K562 (cell line): ENCODE measurements at regions not wholly inside any gene's neighbourhood (a gene's known extent, or its start where the extent isn't known, plus 50 kb on each side); places are given as distances from the start of the nearest gene placed in this dataset.

Experiments used
- TF ChIP-seq, protein P1 (sequence below): fragments of 450-650 bp; IDR thresholded peaks from 2 replicates; pipeline ENCODE4 v1.6.1; 2016
- TF ChIP-seq, protein P2 (sequence below), 3 experiments: IDR thresholded peaks in 2 of 3; conservative IDR thresholded peaks in 1 of 3; 2 replicates each; pipeline ENCODE4 v1.5.1; 2011 to 2012; ENCODE audit warnings: low read length in 3 of 3, mild to moderate bottlenecking in 3 of 3, control low read depth in 2 of 3, improper control_type of control experiment in 1 of 3, inconsistent platforms in 1 of 3, low read depth in 1 of 3, mixed read lengths in 1 of 3, moderate library complexity in 1 of 3; ENCODE audit not compliant: insufficient read depth in 2 of 3

DNA sequence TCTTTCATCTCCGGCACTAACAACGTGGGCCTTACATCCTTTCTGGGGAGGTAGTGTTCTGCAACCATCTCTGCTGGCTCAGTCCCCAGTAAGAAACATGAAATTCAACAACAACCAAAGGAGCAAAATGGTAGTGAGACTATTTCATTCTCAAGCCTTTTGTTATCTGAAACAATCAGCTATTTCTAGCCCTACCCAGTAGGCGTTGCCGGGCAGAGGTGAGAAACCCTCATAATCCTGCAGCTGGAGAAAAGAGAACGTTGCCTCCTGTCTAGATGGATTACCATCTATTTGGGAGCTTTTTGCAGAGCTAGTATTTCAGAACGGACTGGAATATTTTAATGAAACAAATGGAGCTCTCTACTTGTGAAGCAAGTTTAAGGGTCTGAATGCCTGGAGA is 66.4 kb upstream of the GPR174 start:
- TF ChIP-seq, protein P1, sequence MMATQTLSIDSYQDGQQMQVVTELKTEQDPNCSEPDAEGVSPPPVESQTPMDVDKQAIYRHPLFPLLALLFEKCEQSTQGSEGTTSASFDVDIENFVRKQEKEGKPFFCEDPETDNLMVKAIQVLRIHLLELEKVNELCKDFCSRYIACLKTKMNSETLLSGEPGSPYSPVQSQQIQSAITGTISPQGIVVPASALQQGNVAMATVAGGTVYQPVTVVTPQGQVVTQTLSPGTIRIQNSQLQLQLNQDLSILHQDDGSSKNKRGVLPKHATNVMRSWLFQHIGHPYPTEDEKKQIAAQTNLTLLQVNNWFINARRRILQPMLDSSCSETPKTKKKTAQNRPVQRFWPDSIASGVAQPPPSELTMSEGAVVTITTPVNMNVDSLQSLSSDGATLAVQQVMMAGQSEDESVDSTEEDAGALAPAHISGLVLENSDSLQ: no peak
- TF ChIP-seq, protein P2, sequence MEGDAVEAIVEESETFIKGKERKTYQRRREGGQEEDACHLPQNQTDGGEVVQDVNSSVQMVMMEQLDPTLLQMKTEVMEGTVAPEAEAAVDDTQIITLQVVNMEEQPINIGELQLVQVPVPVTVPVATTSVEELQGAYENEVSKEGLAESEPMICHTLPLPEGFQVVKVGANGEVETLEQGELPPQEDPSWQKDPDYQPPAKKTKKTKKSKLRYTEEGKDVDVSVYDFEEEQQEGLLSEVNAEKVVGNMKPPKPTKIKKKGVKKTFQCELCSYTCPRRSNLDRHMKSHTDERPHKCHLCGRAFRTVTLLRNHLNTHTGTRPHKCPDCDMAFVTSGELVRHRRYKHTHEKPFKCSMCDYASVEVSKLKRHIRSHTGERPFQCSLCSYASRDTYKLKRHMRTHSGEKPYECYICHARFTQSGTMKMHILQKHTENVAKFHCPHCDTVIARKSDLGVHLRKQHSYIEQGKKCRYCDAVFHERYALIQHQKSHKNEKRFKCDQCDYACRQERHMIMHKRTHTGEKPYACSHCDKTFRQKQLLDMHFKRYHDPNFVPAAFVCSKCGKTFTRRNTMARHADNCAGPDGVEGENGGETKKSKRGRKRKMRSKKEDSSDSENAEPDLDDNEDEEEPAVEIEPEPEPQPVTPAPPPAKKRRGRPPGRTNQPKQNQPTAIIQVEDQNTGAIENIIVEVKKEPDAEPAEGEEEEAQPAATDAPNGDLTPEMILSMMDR (IDR thresholded peaks at IDR 0.05 in 2 of 3, conservative IDR thresholded peaks at IDR 0.05 in 1 of 3; ENCODE audit: insufficient read depth in 2 of 3, low read depth in 1 of 3, low read length in 3 of 3): no peak
